ENCODE measurements at regions not wholly inside any gene's neighbourhood (a gene's known extent, or its start where the extent isn't known, plus 50 kb on each side); places are given as distances from the start of the nearest gene placed in this dataset.

GRCh38 chr15:97096303-97096835 is 765.9 kb downstream of the NR2F2 start:
- no peak for DNase-seq (ENCODE audit: low read depth)

- DNase-seq (ENCODE audit: low read depth): no peak
These were observed 768.5 kb downstream of the NR2F2 start for GRCh38 chr15:97099040-97099439.

GRCh38 chr15:97101572-97101971 is 771.1 kb downstream of the NR2F2 start:
- no peak for DNase-seq (ENCODE audit: low read depth)

GRCh38 chr15:97114900-97115760 is 784.6 kb downstream of the NR2F2 start:
- no peak for DNase-seq (ENCODE audit: low read depth)

GRCh38 chr15:97115761-97116070 is 785.2 kb downstream of the NR2F2 start:
- no peak for DNase-seq (ENCODE audit: low read depth)

- no peak for DNase-seq (ENCODE audit: low read depth)
These were observed 794.3 kb downstream of the NR2F2 start for GRCh38 chr15:97124790-97125189.

- no peak for DNase-seq (ENCODE audit: low read depth)
These were observed 796.2 kb downstream of the NR2F2 start for GRCh38 chr15:97126553-97127233.

- DNase-seq (ENCODE audit: low read depth): no peak
These were observed 799.2 kb downstream of the NR2F2 start for GRCh38 chr15:97129674-97130073.

- no peak for DNase-seq (ENCODE audit: low read depth)
These were observed 809.7 kb downstream of the NR2F2 start for GRCh38 chr15:97140216-97140615.

- no peak for DNase-seq (ENCODE audit: low read depth)
These were observed 810.9 kb downstream of the NR2F2 start for GRCh38 chr15:97141360-97141759.

- DNase-seq (ENCODE audit: low read depth): no peak
These were observed 811.4 kb downstream of the NR2F2 start for GRCh38 chr15:97141871-97142270.

- DNase-seq (ENCODE audit: low read depth): no peak
These were observed 813.3 kb downstream of the NR2F2 start for GRCh38 chr15:97143592-97144376.

GRCh38 chr15:97144377-97144711 is 813.8 kb downstream of the NR2F2 start:
- DNase-seq (ENCODE audit: low read depth): no peak

- no peak for DNase-seq (ENCODE audit: low read depth)
These were observed 813.3 kb upstream of the ARRDC4 start for GRCh38 chr15:97146929-97147870.

- no peak for DNase-seq (ENCODE audit: low read depth)
These were observed 807.0 kb upstream of the ARRDC4 start for GRCh38 chr15:97153356-97153965.

GRCh38 chr15:97156739-97157265 is 803.7 kb upstream of the ARRDC4 start:
- DNase-seq (ENCODE audit: low read depth): no peak

GRCh38 chr15:97162805-97163495 is 797.6 kb upstream of the ARRDC4 start:
- no peak for DNase-seq (ENCODE audit: low read depth)

- DNase-seq (ENCODE audit: low read depth): no peak
These were observed 795.3 kb upstream of the ARRDC4 start for GRCh38 chr15:97165205-97165604.

GRCh38 chr15:97168704-97169475 is 791.6 kb upstream of the ARRDC4 start:
- no peak for DNase-seq (ENCODE audit: low read depth)

Data from non-pigmented ciliary epithelial cell (primary cell).